RWPE2 (cell line): ENCODE measurements at regions not wholly inside any gene's neighbourhood (a gene's known extent, or its start where the extent isn't known, plus 50 kb on each side); places are given as distances from the start of the nearest gene placed in this dataset.

ENCODE experiments used
- ATAC-seq: fragments of 200-7000 bp; cut with Tn5 transposase; 3 replicates; pipeline ENCODE4 v1.9.1; 2021; ENCODE audit warnings: low read depth
- DNase-seq: peaks from one replicate; pipeline ENCODE4 v3.0.0-alpha.2; 2020; ENCODE audit warnings: low spot score
- H3K27ac ChIP-seq: fragments of 450-650 bp; 2 replicates; pipeline ENCODE4 v1.5.1; 2017; ENCODE audit warnings: mild to moderate bottlenecking; ENCODE audit not compliant: poor library complexity, severe bottlenecking
- H3K27me3 ChIP-seq: fragments of 250-450 bp; sonication (Bioruptor Pico); 2 replicates; pipeline ENCODE4 v1.5.1; 2021; ENCODE audit warnings: mild to moderate bottlenecking, moderate library complexity; ENCODE audit not compliant: insufficient read depth, poor library complexity, severe bottlenecking
- H3K36me3 ChIP-seq: fragments of 250-450 bp; sonication (Bioruptor Pico); 2 replicates; pipeline ENCODE4 v1.5.1; 2020; ENCODE audit warnings: low read depth, mild to moderate bottlenecking, moderate library complexity
- H3K4me1 ChIP-seq: fragments of 250-450 bp; sonication (Bioruptor Pico); 2 replicates; pipeline ENCODE4 v1.5.1; 2021; ENCODE audit warnings: mild to moderate bottlenecking, moderate library complexity; ENCODE audit not compliant: insufficient read depth, poor library complexity, severe bottlenecking
- H3K4me3 ChIP-seq: fragments of 250-450 bp; sonication (Bioruptor Pico); 2 replicates; pipeline ENCODE4 v1.5.1; 2021; ENCODE audit warnings: mild to moderate bottlenecking, moderate library complexity; ENCODE audit not compliant: severe bottlenecking
- H3K9me3 ChIP-seq: fragments of 250-450 bp; sonication (Bioruptor Pico); 2 replicates; pipeline ENCODE4 v1.5.1; 2021; ENCODE audit warnings: mild to moderate bottlenecking, moderate library complexity; ENCODE audit not compliant: severe bottlenecking
- TF ChIP-seq, protein P1 (sequence below): fragments of 450-650 bp; IDR thresholded peaks from one replicate; pipeline ENCODE4 v1.5.1; 2017; ENCODE audit warnings: mild to moderate bottlenecking, moderate library complexity; ENCODE audit not compliant: poor library complexity, severe bottlenecking

DNA sequence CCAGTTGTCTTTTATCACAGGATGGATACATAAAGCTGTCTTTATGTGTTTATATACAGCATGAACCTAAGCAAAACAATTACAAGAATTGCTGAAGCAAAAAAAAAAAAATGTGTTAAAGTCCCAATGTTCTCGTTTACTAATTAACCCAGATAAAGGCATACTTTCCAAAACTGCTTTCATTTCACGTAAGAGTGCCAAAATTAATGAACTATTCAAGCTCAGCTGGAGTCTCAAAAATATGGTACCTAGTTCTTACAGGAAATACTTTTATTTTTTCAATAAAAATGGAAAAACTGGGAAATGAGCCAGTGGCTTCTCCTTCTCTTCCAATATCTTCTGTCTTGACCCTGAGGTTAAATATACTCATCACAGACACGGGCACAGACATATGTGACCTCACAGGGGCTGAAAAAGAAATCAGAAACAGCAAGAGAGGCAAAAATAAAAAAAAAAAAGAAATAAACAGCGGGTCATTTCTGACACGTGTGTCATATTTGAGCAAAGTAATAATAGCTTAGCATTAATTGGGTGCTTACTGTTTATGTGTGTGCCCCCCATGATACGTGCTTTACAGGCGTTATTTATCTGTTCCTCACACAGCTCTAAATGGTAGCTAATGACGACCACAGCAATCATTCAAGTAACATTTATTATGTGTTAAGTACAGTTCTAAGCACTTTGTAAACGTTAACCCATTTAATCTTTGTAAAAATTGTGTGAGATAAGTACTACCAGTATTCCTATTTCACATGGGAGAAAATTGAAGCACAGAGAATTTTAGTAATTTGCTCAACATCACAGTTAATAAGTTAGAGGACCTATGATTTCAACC, 158.0 kb upstream of the MMADHC start:
- Histone ChIP-seq H3K4me1 (peaks cover 17% of the 10 kb centered on the region), H3K4me3 (no peak overlapping the region), H3K9me3 (no peaks in the 10 kb centered on the region), H3K27me3 (no peaks in the 10 kb centered on the region), H3K36me3 (no peaks in the 10 kb centered on the region), H3K27ac (peak overlapping the region; percentile 18)
- TF ChIP-seq, protein P1, sequence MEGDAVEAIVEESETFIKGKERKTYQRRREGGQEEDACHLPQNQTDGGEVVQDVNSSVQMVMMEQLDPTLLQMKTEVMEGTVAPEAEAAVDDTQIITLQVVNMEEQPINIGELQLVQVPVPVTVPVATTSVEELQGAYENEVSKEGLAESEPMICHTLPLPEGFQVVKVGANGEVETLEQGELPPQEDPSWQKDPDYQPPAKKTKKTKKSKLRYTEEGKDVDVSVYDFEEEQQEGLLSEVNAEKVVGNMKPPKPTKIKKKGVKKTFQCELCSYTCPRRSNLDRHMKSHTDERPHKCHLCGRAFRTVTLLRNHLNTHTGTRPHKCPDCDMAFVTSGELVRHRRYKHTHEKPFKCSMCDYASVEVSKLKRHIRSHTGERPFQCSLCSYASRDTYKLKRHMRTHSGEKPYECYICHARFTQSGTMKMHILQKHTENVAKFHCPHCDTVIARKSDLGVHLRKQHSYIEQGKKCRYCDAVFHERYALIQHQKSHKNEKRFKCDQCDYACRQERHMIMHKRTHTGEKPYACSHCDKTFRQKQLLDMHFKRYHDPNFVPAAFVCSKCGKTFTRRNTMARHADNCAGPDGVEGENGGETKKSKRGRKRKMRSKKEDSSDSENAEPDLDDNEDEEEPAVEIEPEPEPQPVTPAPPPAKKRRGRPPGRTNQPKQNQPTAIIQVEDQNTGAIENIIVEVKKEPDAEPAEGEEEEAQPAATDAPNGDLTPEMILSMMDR: no peak
- ATAC-seq (no peak), DNase-seq (no peak)

GRCh38 chr2:149744865-149745264, 157.3 kb upstream of the MMADHC start:
- TF ChIP-seq, protein P1: no peak
- Histone ChIP-seq H3K36me3 (no peaks in the 10 kb centered on the region), H3K9me3 (no peaks in the 10 kb centered on the region), H3K27me3 (no peaks in the 10 kb centered on the region), H3K4me3 (no peak overlapping the region), H3K27ac (peak overlapping the region; percentile 18), H3K4me1 (peaks cover 17% of the 10 kb centered on the region)
- peak; percentile 47; the same call in 2 of the 3 replicates for ATAC-seq
- DNase-seq: no peak

- no peak for DNase-seq
- Histone ChIP-seq H3K27ac (peak overlapping the region; percentile 18), H3K9me3 (no peaks in the 10 kb centered on the region), H3K4me1 (peaks cover 17% of the 10 kb centered on the region), H3K4me3 (no peak overlapping the region), H3K27me3 (no peaks in the 10 kb centered on the region), H3K36me3 (no peaks in the 10 kb centered on the region)
- ATAC-seq: peak; percentile 80
- TF ChIP-seq, protein P1: no peak
Observed at GRCh38 chr2:149743842-149744448, 156.4 kb upstream of the MMADHC start.

DNA sequence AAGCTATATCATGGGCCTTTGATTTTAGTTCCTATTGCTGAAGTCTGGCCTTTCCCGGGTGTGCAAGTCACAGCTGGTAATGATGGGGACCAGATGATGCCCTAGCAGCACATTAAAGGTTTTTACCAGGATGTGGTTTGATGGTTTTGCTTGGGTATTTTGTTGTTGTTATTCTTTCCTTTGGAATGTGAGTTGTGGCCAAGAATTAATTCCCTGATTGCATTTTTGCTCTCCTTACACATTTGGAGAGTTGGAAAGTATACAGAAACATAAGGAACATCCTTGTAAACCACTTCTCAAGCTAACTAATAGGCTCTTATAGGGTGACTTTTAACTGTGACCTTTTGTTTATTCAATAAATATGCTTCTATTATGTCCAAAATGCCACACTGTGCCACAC, 154.1 kb upstream of the MMADHC start:
- TF ChIP-seq, protein P1: no peak
- Histone ChIP-seq H3K9me3 (no peaks in the 10 kb centered on the region), H3K4me3 (no peak overlapping the region), H3K27ac (peak overlapping the region; percentile 33), H3K36me3 (no peaks in the 10 kb centered on the region), H3K4me1 (peaks cover 17% of the 10 kb centered on the region), H3K27me3 (no peaks in the 10 kb centered on the region)
- DNase-seq: no peak
- peak; percentile 70 for ATAC-seq

DNA sequence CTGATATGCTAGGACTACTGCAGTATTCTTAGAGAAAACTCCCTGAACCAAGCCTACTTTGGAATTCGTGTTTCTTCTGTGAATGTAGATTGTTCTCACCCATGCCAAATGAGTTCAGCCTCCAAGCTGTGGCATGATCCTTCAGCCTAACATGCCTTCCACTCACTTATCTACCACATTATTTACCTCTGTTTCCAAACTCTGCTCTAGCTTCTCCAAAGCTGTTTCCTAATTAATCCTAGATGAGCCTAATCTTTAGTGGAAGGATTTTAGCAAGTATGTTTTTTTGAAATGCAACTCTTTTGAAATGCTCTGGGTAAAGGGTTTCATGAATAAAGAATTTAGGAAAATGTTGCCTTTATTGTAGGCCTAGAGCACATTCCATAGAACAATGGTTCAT, 152.9 kb upstream of the MMADHC start:
- no peak for DNase-seq
- no peaks in the 10 kb centered on the region for H3K36me3 ChIP-seq
- ATAC-seq: no peak
- H3K4me1 ChIP-seq: peaks cover 17% of the 10 kb centered on the region
- TF ChIP-seq, protein P1: no peak
- peak overlapping the region; percentile 33 for H3K27ac ChIP-seq
- no peaks in the 10 kb centered on the region for H3K9me3 ChIP-seq
- no peak overlapping the region for H3K4me3 ChIP-seq
- H3K27me3 ChIP-seq: no peaks in the 10 kb centered on the region
